8988T (cell line): ENCODE measurements at regions not wholly inside any gene's neighbourhood (a gene's known extent, or its start where the extent isn't known, plus 50 kb on each side); places are given as distances from the start of the nearest gene placed in this dataset.
"Not testable (repeated sequence)": the region's sequence is repeated elsewhere in the genome, so short reads cannot be mapped to it uniquely, and the experiment has no call there.

Experiments used
- DNase-seq: peaks from one replicate; pipeline ENCODE4 v3.0.0; 2011

DNA sequence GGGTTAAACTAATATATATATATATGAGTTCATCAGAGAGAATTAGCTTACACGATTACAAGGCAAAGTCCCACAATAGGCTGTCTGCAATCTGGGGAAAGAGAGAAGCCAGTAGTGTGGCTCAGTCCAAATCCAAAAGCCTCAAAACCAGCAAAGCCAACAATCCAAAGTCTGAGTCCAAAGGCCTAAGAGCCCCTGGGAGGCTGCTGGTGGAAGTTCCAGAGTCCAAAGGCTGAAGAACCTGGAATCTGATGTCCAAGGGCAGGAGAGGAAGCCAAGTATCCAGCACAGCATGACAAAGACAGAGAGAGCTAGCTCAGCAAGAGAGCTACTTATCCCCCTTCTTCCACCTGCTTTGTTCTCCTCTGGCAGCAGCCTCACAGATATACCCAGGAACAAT is 274.7 kb upstream of the ID4 start:
- DNase-seq: no peak

DNA sequence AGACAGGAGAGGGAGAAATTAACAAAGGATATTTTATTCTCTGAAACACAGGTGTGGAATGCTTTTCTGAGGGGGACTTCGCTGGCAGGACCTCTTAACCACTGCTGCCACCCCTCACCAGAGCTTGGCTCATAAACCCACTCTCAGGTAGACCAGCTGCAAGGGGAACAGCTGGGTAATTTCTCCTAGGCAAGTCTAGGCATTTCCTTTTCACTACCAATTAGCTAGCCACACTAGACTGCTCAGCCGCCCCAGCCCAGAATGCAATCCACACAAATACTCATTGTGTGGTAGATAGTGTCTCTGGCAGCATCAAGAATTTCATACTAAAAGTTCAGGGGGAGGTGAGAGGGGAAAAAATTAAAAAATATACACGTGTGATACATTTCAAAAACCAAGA is 267.6 kb upstream of the ID4 start:
- no peak for DNase-seq

GRCh38 chr6:19571176-19571575 is 266.0 kb upstream of the ID4 start:
- DNase-seq: no peak

GRCh38 chr6:19578481-19578880 is 258.7 kb upstream of the ID4 start:
- DNase-seq: no peak

- DNase-seq: not testable (repeated sequence)
Observed at GRCh38 chr6:19584207-19584606, 253.0 kb upstream of the ID4 start.

DNA sequence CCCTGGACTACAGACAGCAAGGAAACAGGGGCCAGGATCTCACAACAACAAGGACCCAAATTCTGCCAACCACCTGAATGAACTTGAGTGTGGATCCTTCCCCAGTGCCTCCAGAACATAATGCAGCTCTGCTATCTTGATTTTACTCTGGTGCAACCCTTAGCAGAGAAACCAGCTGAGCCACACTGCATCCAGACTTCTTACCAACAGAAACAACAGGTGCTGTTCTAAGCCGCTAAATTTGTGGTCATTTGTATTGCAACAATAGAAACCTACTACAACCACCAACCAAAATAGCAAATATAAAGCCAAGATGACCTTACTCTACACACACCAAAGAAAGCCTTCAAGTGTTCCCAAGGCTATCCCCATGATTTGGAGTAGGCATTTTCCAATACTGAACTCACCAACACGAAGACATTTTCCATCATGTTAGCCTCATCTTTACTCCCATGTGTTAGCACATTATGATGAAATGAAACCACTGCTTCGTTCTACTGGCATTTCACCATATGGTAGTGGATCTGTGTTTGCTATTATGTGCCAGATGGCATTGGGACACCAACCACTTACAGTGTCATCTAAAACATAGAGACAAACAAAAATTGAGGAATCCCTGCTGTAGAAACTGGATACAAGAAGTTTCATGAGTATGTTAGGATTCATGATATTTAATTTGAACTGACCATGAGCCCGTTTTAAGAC is 249.8 kb upstream of the ID4 start:
- no peak for DNase-seq

- DNase-seq: no peak
Observed at GRCh38 chr6:19590501-19591131, 246.6 kb upstream of the ID4 start.

GRCh38 chr6:19597809-19598320 is 239.3 kb upstream of the ID4 start:
- DNase-seq: no peak

DNA sequence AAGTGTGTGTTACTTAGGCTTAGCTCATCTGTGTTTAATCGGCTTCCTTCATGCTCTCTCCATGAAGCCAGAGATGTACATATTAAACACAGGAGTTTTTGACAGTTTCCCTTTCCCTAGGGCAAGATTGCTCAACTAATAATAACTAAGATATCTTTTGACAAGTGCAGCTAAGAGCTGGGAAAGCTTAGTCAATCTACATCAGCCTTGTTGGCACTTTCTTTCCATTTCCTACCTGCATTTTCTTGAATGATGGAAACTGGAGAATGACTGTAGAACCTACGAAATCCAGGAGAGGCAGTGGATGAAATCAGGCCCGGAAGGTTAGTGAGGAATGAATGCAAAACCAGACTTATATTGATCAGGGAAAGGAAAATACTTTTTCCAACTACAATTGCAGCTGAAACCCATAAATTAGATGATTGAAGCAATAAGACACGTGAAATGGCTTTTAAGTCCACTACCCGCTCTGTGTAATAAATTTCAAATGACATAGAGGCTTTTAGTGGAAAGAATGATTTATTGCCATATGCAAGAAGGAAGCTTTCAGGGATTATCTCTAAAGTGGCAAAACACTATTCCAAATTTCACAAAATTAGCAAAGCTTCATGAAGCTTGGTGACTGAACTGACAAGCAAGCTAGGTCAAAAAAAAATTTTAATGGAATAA is 237.2 kb upstream of the ID4 start:
- DNase-seq: no peak

DNA sequence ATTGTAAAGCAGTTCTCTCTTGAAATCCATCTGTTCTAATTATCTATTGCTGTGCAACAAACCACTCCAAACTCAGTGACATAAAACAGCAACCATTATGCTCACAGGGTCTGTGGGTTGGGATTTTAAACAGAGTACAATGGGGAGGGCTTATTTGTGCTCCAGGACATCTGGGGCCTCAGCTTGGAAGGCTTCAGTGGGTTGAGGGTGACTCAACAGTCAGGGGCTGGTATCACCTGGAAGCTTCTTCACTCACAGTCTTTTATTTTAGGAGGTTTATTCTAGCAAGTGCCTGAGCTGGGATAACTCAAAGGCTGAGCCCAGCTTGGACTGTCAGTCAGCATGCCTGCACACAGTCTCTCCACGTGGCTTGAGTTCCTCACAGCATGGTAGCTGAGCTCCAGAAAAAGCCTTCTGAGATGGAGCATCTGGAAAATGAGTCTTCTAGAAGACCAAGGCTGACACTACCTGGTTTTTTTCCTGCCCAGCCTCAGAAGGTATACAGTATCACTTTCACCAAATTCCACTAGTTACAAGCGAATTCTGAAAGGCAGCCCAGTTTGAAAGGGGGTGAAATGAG is 234.6 kb upstream of the ID4 start:
- DNase-seq: no peak

GRCh38 chr6:19603721-19604120 is 233.4 kb upstream of the ID4 start:
- DNase-seq: no peak

GRCh38 chr6:19605624-19606023 is 231.5 kb upstream of the ID4 start:
- DNase-seq: no peak

DNA sequence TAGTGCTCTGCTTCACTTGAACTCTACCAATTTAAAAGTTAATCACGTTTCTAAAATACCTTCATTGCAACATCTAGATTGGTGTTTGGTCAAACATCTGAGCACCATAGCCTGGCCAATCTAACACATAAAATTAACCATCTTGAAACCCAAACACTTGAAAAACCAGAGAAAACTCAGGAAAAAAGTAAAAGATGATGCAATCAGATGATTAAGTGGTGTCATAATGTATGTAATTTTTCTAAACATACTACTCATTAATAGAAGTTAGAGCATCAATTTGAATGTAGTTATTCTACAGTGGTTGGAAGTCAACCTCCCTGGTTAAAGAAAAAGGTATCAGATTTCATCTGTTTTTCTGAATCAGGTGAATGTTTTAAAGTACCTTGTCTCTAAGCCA is 228.6 kb upstream of the ID4 start:
- DNase-seq: no peak

DNA sequence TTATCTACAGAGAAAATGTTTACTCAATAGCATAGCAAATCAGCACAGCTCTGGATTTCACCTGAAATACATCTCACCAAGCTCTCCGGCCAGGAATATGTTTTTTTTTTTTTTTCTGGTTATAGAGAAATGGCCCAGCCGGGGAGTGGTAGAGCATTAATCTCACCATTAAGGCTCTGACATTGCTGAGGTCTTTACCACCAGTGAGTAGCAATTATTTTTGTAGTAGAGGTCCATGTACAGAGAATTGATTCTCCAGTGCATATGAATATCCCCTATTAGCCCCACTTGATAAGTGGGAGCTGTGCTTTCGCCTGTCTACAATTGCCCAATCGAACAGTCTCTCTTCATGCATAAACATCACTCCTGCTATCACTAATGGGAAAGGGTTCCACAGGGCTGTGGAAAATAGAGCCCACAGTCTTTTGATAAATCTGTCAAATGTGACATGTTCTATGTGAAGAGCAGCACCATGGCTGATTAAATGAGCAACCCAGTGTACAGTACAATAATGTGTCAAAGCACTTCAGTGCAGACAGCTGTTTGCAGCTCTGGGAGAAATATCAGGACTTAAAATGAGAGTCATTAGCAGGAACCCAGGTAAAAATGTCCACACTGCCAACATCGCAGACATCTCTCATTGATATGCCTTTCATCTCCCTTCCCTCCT is 227.1 kb upstream of the ID4 start:
- no peak for DNase-seq

DNA sequence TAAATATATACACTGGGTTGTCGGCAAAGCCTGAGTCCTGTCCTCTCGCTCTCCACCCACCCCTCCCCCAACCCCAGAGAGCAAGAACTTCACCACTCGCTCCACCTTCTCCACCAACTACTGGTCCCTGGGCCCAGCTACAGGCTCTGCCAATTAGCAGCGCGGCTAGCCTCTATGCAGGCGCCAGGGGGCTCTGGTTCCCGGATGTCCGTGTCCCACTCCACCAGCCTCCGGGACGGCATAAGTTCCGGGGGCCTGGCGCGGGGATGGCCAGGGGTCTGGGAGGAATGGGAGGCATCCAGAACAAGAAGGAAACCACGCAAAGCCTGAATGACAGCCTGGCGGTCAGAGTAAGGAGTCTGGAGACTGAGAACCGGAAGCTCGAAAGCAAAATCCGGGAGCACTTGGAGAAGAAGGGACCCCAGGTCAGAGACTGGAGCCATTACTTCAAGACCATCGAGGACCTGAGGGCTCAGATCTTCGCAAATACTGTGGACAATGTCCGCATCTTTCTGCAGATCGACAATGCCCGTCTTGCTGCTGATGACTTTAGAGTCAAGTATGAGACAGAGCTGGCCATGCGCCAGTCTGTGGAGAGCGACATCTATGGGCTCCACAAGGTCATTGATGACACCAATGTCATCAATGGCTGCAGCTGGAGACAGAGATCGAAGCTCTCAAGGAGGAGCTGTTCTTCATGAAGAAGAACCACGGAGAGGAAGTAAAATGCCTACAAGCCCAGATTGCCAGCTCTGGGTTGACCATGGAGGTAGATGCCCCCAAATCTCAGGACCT is 224.3 kb upstream of the ID4 start:
- DNase-seq: not testable (repeated sequence)

DNA sequence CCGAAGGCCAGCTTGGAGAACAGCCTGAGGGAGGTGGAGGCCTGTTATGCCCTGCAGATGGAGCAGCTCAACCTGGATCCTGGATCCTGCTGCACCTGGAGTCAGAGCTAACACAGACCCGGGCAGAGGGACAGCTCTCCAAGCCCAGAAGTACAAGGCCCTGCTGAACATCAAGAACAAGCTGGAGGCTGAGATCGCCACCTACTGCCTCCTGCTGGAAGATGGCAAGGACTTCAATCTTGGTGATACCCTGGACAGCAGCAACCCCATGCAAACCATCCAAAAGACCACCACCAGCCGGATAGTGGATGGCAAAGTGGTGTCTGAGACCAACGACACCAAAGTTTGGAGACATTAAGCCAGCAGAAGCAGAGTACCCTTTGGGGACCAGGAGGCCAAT is 223.5 kb upstream of the ID4 start:
- DNase-seq: no peak

- no peak for DNase-seq
Observed at GRCh38 chr6:19616022-19616421, 221.1 kb upstream of the ID4 start.

- DNase-seq: no peak
Observed at GRCh38 chr6:19632230-19632629, 204.9 kb upstream of the ID4 start.

GRCh38 chr6:19632786-19633185 is 204.4 kb upstream of the ID4 start:
- DNase-seq: no peak

GRCh38 chr6:19635728-19636127 is 201.4 kb upstream of the ID4 start:
- DNase-seq: no peak

GRCh38 chr6:19637010-19637409 is 200.2 kb upstream of the ID4 start:
- DNase-seq: no peak

GRCh38 chr6:19638931-19639330 is 198.2 kb upstream of the ID4 start:
- DNase-seq: no peak
